Mucosa of rectum (tissue), 2 donors: ENCODE measurements at regions not wholly inside any gene's neighbourhood (a gene's known extent, or its start where the extent isn't known, plus 50 kb on each side); places are given as distances from the start of the nearest gene placed in this dataset.

Experiments used
- H3K27ac ChIP-seq, 2 donors: one replicate each; pipeline ENCODE4 v1.7.0; 2013; ENCODE audit warnings: inconsistent platforms in 2 of 2, low read depth in 2 of 2, low read length in 2 of 2
- H3K27me3 ChIP-seq, 2 donors: one replicate each; pipeline ENCODE4 v1.7.0; 2013; ENCODE audit warnings: low read length in 2 of 2; ENCODE audit not compliant: control insufficient read depth in 2 of 2, insufficient read depth in 2 of 2
- H3K36me3 ChIP-seq, 2 donors: one replicate each; pipeline ENCODE4 v1.7.0; 2013; ENCODE audit warnings: low read length in 2 of 2; ENCODE audit not compliant: control insufficient read depth in 2 of 2, insufficient read depth in 2 of 2
- H3K4me1 ChIP-seq, 2 donors: one replicate each; pipeline ENCODE4 v1.7.0; 2013; ENCODE audit warnings: low read length in 2 of 2, mild to moderate bottlenecking in 1 of 2; ENCODE audit not compliant: control insufficient read depth in 2 of 2, insufficient read depth in 2 of 2
- H3K4me3 ChIP-seq, 2 donors: one replicate each; pipeline ENCODE4 v1.7.0; 2013; ENCODE audit warnings: low read length in 2 of 2
- H3K9ac ChIP-seq, 2 donors: one replicate each; pipeline ENCODE4 v1.7.0; 2013; ENCODE audit warnings: low read length in 2 of 2, low read depth in 1 of 2, mild to moderate bottlenecking in 1 of 2
- H3K9me3 ChIP-seq, 2 donors: one replicate each; pipeline ENCODE4 v1.7.0; 2013; ENCODE audit warnings: low read length in 2 of 2; ENCODE audit not compliant: control insufficient read depth in 2 of 2
- donor health status: healthy.
- donor health status: Normal muscosa, but diverticular disease.

DNA sequence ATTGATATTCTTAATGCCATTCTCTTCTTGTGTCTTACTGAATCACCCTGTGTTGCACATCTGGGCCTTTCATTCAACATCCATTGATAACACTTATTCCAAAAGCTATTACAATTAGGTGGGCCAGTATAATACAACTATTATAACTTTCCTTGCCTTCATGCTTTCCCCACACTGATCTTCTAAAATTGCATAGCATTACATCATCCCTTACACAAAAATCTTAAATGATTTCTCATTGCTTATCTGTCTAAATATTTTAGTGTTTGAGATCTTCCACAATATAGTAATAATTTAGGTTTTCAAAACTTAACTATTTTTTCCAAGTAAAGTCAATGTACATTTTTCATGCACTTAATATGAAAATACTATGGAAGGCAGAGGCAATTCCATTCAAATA, 1634.1 kb downstream of the PLA2G4A start:
- Histone ChIP-seq H3K9ac (no peak overlapping the region), H3K27ac (no peak overlapping the region), H3K9me3 (peaks cover 0 to 7% of the 10 kb centered on the region in 2 donors), H3K27me3 (no peaks in the 10 kb centered on the region), H3K36me3 (no peaks in the 10 kb centered on the region), H3K4me3 (no peak overlapping the region), H3K4me1 (no peaks in the 10 kb centered on the region)

DNA sequence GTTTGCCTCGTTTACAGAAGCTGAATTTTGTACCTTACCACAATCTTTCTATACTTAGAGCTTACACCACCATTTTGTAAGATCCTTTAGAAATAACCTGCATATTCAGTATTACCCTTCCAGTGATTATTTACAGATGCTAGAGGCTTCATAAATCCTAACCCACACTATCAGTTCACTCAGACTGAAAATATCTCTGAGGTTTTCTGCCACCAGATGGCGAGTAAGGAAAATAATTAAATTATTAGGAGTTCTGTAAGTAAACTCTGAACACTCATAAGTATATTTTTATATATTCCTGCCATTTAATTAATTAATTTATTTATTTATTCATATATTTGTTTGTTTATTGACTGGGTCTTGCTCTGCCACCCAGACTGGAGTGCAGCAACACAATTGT, 1635.2 kb downstream of the PLA2G4A start:
- Histone ChIP-seq H3K36me3 (no peaks in the 10 kb centered on the region), H3K4me3 (no peak overlapping the region), H3K9ac (no peak overlapping the region), H3K4me1 (no peaks in the 10 kb centered on the region), H3K9me3 (peaks cover 0 to 7% of the 10 kb centered on the region in 2 donors), H3K27ac (no peak overlapping the region), H3K27me3 (no peaks in the 10 kb centered on the region)

DNA sequence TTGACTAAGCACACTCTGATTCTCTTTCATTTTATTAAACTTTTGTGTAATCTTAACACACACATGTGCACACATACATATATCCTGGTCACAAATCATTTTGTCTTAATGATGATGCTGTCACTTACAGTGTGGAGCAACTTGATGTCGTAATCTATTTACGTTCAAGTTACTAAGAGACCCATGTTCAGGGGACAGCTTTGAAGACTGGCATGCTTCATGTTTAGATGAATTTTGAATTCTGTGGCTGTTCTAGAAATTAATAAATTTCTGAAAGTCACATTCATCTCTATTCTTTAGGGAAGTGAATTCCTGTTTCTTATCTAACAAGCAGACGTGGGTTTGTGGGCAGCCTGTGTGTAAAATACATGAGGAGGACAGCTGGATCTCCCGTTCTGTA, 1637.8 kb downstream of the PLA2G4A start:
- Histone ChIP-seq H3K4me3 (no peak overlapping the region), H3K27ac (no peak overlapping the region), H3K36me3 (no peaks in the 10 kb centered on the region), H3K27me3 (no peaks in the 10 kb centered on the region), H3K9ac (no peak overlapping the region), H3K9me3 (peaks cover 0 to 5% of the 10 kb centered on the region in 2 donors), H3K4me1 (no peaks in the 10 kb centered on the region)

DNA sequence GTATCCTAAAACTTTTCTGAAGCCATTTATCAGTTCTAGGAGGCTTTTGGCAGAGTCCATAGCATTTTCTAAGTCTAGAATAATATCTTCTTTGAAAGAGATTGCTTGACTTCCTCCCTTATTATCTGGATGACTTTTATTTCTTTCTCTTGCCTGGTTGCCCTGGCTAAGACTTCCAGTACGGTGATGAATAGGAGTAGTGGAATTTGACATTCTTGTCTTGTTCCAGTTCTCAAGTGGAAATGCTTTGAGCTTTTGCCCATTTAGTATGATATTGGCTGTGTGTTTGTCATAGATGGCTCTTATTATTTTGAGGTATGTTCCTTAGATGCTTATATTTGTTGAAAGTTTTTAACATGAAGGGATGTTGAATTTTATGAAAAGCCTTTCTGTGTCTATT, 1647.9 kb downstream of the PLA2G4A start:
- Histone ChIP-seq H3K9me3 (no peaks in the 10 kb centered on the region), H3K27ac (no peak overlapping the region), H3K36me3 (no peaks in the 10 kb centered on the region), H3K9ac (no peak overlapping the region), H3K4me3 (no peak overlapping the region), H3K27me3 (no peaks in the 10 kb centered on the region), H3K4me1 (no peaks in the 10 kb centered on the region)

DNA sequence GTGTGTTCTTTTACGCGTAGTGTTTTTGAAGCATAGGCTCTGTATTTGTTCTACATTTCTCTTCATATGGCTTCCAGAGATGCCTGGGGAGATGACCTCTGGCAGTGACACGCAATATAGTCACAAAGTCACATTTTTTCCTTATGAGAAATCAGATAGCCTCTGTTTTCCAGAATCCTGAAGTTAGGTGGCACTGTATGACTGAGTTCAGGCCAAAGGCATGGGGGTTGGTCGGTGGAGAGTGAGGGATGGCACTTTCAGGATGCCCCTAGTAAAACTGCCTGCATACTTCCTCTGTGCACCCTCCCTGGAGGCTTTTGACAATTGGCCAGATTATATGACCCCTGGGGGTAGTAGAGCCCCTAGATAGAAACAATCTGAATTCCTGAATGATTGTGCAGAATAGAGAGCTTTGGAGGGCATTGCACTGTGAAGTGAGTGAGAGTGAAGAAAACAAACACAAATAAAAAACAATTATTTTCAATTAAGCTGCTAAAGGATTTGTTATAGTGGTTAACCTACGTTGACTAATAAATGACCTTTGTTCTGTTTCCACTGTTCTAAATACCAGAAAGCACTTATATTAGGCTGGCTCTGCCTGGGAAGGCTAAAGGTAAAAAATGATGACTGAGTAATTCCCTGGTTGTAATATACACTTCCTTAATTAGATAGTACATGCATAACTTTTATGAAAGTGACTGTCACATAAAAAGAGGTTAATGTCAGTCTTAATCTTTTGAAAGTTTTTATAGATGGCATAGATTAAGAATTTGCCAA, 1660.8 kb downstream of the PLA2G4A start:
- no peak overlapping the region for H3K4me3 ChIP-seq
- no peaks in the 10 kb centered on the region for H3K4me1 ChIP-seq
- H3K27ac ChIP-seq, result no peak overlapping the region
- H3K27me3 ChIP-seq, result no peaks in the 10 kb centered on the region
- H3K9ac ChIP-seq, result no peak overlapping the region
- no peaks in the 10 kb centered on the region for H3K36me3 ChIP-seq
- no peaks in the 10 kb centered on the region for H3K9me3 ChIP-seq

DNA sequence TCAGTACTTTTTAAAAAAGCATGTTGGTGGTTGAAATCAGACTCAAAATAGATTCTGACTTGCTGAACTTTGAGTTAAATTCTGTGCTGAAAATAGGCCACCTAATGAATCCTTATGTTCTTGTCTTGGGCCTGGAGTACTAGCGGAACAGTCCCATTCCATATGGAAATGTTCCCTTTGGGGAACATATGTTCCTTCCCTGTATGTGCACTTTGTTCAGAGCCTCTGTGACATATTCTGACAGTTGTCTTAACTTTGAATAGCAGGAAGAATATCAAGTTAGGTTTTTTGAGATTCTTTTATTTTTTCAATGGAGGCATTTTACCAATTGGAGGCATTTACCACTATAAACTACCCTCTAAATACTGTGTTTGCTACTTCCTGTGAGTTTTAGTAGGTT, 1667.8 kb downstream of the PLA2G4A start:
- H3K9me3 ChIP-seq, result no peaks in the 10 kb centered on the region
- H3K4me1 ChIP-seq, result no peaks in the 10 kb centered on the region
- H3K27me3 ChIP-seq, result no peaks in the 10 kb centered on the region
- H3K36me3 ChIP-seq, result no peaks in the 10 kb centered on the region
- no peak overlapping the region for H3K9ac ChIP-seq
- H3K4me3 ChIP-seq, result no peak overlapping the region
- H3K27ac ChIP-seq, result no peak overlapping the region

DNA sequence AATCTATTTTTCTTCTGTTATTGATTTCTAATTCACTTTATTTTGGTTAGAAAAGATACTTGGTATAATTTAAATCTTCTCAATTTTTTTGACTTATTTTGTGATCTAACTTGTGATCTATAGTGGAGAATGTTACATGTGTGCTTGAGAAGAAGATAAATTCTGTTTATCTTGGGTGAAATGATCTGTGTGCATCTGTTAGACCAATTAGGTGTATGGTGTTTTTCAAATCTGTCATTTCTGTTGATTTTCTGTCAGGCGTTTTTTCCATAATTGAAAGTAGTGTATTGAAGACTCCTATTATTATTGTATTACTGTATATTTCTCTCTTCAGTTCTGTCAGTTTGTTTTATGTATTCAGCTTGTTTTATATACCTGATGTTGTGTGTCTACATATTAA, 1668.3 kb downstream of the PLA2G4A start:
- Histone ChIP-seq H3K4me1 (no peaks in the 10 kb centered on the region), H3K36me3 (no peaks in the 10 kb centered on the region), H3K27me3 (no peaks in the 10 kb centered on the region), H3K9me3 (no peaks in the 10 kb centered on the region), H3K27ac (no peak overlapping the region), H3K4me3 (no peak overlapping the region), H3K9ac (no peak overlapping the region)

DNA sequence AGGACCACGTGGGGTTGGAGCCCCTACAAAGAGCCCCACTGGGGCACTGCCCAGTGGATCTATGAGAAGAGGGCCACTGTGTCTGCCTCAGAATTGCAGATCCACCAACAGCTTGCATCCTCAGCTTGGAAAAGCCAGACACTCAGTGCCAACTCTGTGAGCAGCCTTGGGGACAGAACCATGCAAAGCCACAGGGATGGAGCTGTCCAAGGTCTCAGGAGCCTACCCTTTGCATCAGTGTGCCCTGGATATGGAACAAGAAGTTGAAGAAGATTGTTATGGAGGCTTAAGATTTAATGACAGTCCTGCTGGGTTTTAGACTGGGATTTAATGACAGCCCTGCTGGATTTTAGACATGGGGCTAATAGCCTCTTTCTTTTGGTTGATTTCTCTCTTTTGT, 1670.9 kb downstream of the PLA2G4A start:
- H3K4me1 ChIP-seq, result no peaks in the 10 kb centered on the region
- H3K27me3 ChIP-seq, result no peaks in the 10 kb centered on the region
- H3K4me3 ChIP-seq, result no peak overlapping the region
- no peaks in the 10 kb centered on the region for H3K36me3 ChIP-seq
- H3K27ac ChIP-seq, result no peak overlapping the region
- no peak overlapping the region for H3K9ac ChIP-seq
- H3K9me3 ChIP-seq, result no peaks in the 10 kb centered on the region

DNA sequence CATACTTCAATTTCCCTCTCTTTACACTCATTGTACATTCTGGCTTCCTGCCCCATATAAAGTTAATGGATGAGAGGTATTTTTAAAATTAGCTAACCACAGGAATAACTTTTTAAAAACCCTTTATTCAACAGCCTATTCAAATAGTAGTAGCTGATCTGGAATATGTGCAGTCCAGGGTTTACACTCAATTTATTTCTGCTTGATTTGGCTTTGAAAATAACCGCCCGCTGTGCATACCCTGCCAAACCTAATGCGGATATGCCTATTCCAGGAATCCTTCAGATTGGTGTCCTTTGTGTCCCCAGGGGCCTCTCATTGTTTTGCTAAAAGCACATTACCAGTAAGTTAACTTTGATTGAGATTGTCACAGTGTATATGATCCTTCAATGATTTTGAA, 1686.2 kb downstream of the PLA2G4A start:
- Histone ChIP-seq H3K27ac (no peak overlapping the region), H3K4me3 (no peak overlapping the region), H3K27me3 (no peaks in the 10 kb centered on the region), H3K36me3 (no peaks in the 10 kb centered on the region), H3K9ac (no peak overlapping the region), H3K9me3 (peaks cover 0 to 5% of the 10 kb centered on the region in 2 donors), H3K4me1 (no peaks in the 10 kb centered on the region)

DNA sequence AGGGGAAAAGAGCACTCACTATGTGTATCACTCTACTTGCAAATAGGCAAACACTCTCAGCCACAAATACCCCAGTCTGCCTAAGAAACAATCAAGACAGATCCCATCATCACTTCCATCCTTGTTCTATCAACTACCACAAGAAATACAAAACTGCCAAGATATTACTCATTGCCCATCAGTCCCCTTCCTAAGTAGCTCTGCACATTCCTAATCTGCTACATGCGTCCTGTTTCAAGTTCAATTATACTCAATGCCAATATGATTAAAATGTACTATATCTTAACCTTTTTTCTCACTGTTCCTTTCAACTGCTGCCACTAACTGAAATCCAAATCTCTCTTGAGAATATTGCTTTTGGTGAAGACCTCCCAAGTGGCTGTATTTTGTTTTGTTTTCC, 1688.4 kb downstream of the PLA2G4A start:
- no peaks in the 10 kb centered on the region for H3K36me3 ChIP-seq

More for the DNA sequence above, 1688.4 kb downstream of the PLA2G4A start:
- H3K9ac ChIP-seq, result no peak overlapping the region
- H3K9me3 ChIP-seq, result peaks cover 0 to 5% of the 10 kb centered on the region in 2 donors
- no peak overlapping the region for H3K27ac ChIP-seq
- no peak overlapping the region for H3K4me3 ChIP-seq
- no peaks in the 10 kb centered on the region for H3K27me3 ChIP-seq
- H3K4me1 ChIP-seq, result no peaks in the 10 kb centered on the region
